Peyer's patch (tissue), 4 donors: ENCODE measurements at regions not wholly inside any gene's neighbourhood (a gene's known extent, or its start where the extent isn't known, plus 50 kb on each side); places are given as distances from the start of the nearest gene placed in this dataset.

Source experiments
- DNase-seq, 3 donors: peaks; one replicate each; pipeline ENCODE4 v3.0.0-alpha.2; 2017 to 2019
- H3K27ac ChIP-seq, 4 donors: fragments of 200-600 bp; sonication (generic); one replicate each; pipeline ENCODE4 v1.5.1; 2016 to 2019
- H3K27me3 ChIP-seq, 2 donors: fragments of 200-600 bp; sonication (generic); one replicate each; pipeline ENCODE4 v1.5.1; 2019
- H3K36me3 ChIP-seq, 3 donors: fragments of 200-600 bp; sonication (generic); one replicate each; pipeline ENCODE4 v1.5.1; 2016 to 2019
- H3K4me1 ChIP-seq, 4 donors: fragments of 200-600 bp; sonication (generic); one replicate each; pipeline ENCODE4 v1.5.1; 2016 to 2019
- H3K4me3 ChIP-seq, 4 donors: fragments of 200-600 bp; sonication (generic); 1 replicate in 3 of 4; 2 replicates in 1 of 4; pipeline ENCODE4 v1.5.1; 2016 to 2019; ENCODE audit warnings: mild to moderate bottlenecking in 1 of 4
- H3K9me3 ChIP-seq, 4 donors: fragments of 200-600 bp; sonication (generic); one replicate each; pipeline ENCODE4 v1.5.1; 2016 to 2019; ENCODE audit warnings: mild to moderate bottlenecking in 1 of 4
- POLR2A ChIP-seq, 2 donors: fragments of 450-650 bp; IDR thresholded peaks; one replicate each; pipeline ENCODE4 v1.5.1; 2017; ENCODE audit warnings: antibody characterized with exemption in 2 of 2, mild to moderate bottlenecking in 2 of 2, moderate library complexity in 2 of 2
- TF ChIP-seq, protein P1 (sequence below), 6 experiments: fragments of 450-650 bp in 4 of 6; fragments of 200-600 bp in 2 of 6; sonication (generic) in 1 of 6; IDR thresholded peaks; one replicate each; pipeline ENCODE4 v1.5.1; 2017 to 2019; ENCODE audit warnings: antibody characterized with exemption in 6 of 6, mild to moderate bottlenecking in 3 of 6, moderate library complexity in 1 of 6

DNA sequence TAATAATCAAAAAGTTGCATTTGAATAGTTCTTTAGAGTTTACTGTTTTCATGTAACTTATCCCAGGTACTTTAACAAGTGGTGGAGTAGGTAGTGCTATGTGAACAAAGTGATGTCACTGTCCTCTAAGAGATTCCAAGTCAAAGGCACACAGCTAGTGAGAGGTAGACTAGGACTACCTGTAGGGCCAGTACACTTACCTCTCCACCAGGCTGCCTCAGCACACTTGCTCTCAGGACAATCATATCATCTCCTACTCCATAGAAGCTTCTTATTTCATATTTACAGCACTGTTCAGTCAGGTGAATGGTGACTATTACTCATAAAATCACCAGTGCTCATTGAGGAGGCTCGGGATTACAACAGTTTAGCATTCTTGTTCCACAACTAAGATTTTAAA lies 173.0 kb upstream of the EMCN start:
- no peak for DNase-seq
- Histone ChIP-seq H3K27ac (no peak overlapping the region), H3K4me1 (no peaks in the 10 kb centered on the region), H3K9me3 (no peaks in the 10 kb centered on the region), H3K36me3 (no peaks in the 10 kb centered on the region), H3K27me3 (no peaks in the 10 kb centered on the region), H3K4me3 (no peak overlapping the region)
- TF ChIP-seq, protein P1, sequence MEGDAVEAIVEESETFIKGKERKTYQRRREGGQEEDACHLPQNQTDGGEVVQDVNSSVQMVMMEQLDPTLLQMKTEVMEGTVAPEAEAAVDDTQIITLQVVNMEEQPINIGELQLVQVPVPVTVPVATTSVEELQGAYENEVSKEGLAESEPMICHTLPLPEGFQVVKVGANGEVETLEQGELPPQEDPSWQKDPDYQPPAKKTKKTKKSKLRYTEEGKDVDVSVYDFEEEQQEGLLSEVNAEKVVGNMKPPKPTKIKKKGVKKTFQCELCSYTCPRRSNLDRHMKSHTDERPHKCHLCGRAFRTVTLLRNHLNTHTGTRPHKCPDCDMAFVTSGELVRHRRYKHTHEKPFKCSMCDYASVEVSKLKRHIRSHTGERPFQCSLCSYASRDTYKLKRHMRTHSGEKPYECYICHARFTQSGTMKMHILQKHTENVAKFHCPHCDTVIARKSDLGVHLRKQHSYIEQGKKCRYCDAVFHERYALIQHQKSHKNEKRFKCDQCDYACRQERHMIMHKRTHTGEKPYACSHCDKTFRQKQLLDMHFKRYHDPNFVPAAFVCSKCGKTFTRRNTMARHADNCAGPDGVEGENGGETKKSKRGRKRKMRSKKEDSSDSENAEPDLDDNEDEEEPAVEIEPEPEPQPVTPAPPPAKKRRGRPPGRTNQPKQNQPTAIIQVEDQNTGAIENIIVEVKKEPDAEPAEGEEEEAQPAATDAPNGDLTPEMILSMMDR (IDR thresholded peaks at IDR 0.05): peak in 1 of 6 experiments; percentile 16
- TF ChIP-seq POLR2A (IDR thresholded peaks at IDR 0.05): no peak

GRCh38 chr4:100688368-100688767 lies 170.5 kb upstream of the EMCN start:
- no peak for DNase-seq
- TF ChIP-seq, protein P1 (IDR thresholded peaks at IDR 0.05): no peak
- no peak for TF ChIP-seq POLR2A (IDR thresholded peaks at IDR 0.05)

DNA sequence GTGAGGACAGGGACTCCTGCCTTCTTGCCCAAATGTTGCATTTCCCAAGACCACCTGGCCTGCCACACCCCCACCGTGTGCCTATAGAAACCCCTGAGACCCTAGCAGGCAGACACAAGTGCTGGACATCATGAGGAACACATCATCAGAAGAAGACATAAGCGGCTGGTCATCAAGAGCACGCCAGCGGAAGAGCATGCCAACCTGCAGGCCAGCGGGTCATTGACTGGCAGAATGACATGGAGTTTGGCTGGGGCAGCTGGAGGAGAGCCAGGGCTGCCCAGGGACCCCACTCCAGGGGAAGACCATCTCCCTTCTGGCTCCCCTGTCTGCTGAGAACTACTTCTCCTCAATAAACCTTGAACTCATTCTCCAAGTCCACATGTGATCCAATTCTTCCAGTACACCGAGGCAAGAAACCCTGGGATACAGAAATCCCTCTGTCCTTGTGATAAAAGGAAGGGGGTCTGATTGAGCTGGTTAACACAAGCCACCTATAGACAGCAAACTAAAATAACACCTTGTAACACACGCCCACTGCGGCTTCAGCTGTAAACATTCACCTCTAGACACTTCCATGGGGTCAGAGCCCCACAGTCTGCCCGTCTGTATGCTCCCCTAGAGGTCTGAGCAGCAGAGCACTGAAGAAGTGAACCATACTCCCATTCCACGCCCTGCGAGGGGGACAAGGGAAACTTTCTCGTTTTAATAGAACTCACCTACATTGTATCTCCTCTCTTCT lies 164.8 kb upstream of the EMCN start:
- no peaks in the 10 kb centered on the region for H3K36me3 ChIP-seq
- H3K27ac ChIP-seq: no peak overlapping the region
- H3K9me3 ChIP-seq: no peaks in the 10 kb centered on the region
- no peak for DNase-seq
- H3K27me3 ChIP-seq: no peaks in the 10 kb centered on the region
- H3K4me1 ChIP-seq: no peaks in the 10 kb centered on the region
- H3K4me3 ChIP-seq: no peak overlapping the region
- TF ChIP-seq POLR2A (IDR thresholded peaks at IDR 0.05): no peak
- TF ChIP-seq, protein P1 (IDR thresholded peaks at IDR 0.05): no peak

More at GRCh38 chr4:100688368-100688767, 170.5 kb upstream of the EMCN start:
- Histone ChIP-seq H3K4me3 (no peak overlapping the region), H3K9me3 (no peaks in the 10 kb centered on the region), H3K27ac (no peak overlapping the region), H3K36me3 (no peaks in the 10 kb centered on the region), H3K27me3 (no peaks in the 10 kb centered on the region), H3K4me1 (no peaks in the 10 kb centered on the region)

- Histone ChIP-seq H3K36me3 (no peaks in the 10 kb centered on the region), H3K9me3 (no peaks in the 10 kb centered on the region), H3K4me1 (no peaks in the 10 kb centered on the region), H3K27ac (no peak overlapping the region), H3K27me3 (no peaks in the 10 kb centered on the region), H3K4me3 (no peak overlapping the region)
- TF ChIP-seq, protein P1 (IDR thresholded peaks at IDR 0.05): no peak
- no peak for TF ChIP-seq POLR2A (IDR thresholded peaks at IDR 0.05)
- no peak for DNase-seq
Observed at GRCh38 chr4:100681289-100681688, 163.5 kb upstream of the EMCN start.

GRCh38 chr4:100679926-100680325 lies 162.1 kb upstream of the EMCN start:
- DNase-seq: no peak
- H3K36me3 ChIP-seq: no peaks in the 10 kb centered on the region
- no peak overlapping the region for H3K4me3 ChIP-seq
- no peaks in the 10 kb centered on the region for H3K9me3 ChIP-seq
- no peak for TF ChIP-seq POLR2A (IDR thresholded peaks at IDR 0.05)
- TF ChIP-seq, protein P1 (IDR thresholded peaks at IDR 0.05): no peak
- H3K27me3 ChIP-seq: no peaks in the 10 kb centered on the region
- H3K27ac ChIP-seq: no peak overlapping the region
- no peaks in the 10 kb centered on the region for H3K4me1 ChIP-seq
